Left forelimb (tissue), 1 donor: ENCODE measurements at regions not wholly inside any gene's neighbourhood (a gene's known extent, or its start where the extent isn't known, plus 50 kb on each side); places are given as distances from the start of the nearest gene placed in this dataset.

Experiments
- DNase-seq: peaks from one replicate; pipeline ENCODE4 v3.0.0-alpha.2; 2018; ENCODE audit warnings: low spot score

DNA sequence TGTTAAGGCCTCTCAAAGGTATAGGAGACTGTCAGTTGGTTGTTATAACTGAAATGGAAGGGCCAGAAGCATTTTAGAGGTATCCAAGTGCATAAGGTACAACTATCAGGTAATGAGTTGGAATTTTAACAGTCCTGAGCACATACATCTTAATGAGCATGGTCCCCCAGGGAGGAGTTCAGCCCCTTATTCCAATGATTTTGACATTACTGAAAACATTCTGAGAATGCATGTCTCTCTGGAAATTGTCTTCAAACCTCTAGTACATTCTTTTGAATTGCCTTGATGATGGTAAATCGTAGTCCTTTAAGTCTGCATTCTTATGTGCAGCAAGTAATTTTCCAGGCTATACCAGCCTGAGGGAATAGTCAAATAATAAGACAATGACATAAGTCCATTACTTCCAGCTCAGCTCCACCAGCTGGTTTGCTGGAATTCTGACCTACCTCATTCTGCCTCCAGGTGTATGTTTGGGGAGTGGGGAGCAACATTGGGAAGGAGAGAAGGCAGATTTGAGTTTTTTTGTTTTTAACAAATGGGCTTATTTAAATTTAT, 239.2 kb downstream of the MSRB3 start:
- DNase-seq, result no peak

GRCh38 chr12:65518771-65519170, 240.3 kb downstream of the MSRB3 start:
- no peak for DNase-seq

- DNase-seq, result no peak
Observed at GRCh38 chr12:65520658-65521057, 242.2 kb downstream of the MSRB3 start.

DNA sequence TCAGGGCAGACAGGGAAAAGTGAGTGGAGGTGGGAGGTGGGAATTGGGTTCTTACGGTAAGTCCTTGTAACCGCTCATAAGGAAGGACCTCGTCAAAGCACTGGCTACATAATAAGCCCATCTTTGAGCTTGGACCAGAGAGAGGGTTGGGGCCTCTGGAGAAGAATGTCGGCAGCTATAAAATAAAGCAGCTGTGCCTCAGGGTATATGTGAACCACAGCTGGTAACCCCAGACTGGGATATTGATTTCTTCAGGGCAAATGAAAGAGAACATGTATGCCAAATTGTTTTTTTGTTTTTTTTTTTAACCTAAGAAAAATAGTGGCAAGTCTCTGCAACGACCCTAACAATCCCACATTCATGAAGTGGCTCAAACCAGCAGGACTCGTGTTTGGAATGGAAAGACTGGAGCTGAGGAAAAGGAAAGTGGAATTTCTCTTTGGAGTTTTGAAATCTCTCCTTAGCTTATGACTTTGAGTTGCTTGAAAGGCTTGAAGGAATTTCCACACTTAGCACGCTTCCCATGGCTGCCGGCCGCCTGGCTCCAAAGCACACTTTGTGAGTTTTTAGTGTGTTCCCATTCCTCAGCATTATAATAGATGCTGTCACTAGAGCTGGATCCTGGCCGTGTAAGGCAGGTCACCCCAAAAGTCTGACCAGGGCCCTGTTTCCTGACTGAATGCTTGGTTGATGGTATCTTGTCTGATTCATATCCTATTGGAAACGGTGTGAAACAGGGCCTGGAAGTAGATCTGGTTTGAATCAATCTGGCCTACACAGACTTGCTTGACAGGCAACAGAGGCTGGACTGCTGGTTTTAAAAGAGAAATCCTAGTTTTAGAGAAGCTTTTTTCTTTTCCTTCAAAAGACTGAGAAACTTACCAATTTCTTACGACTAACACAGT, 244.7 kb downstream of the MSRB3 start:
- no peak for DNase-seq

- DNase-seq, result no peak
Observed at GRCh38 chr12:65524666-65525065, 246.2 kb downstream of the MSRB3 start.

GRCh38 chr12:65525491-65526141, 247.1 kb downstream of the MSRB3 start:
- DNase-seq, result no peak

- no peak for DNase-seq
Observed at GRCh38 chr12:65526311-65526710, 247.8 kb downstream of the MSRB3 start.

DNA sequence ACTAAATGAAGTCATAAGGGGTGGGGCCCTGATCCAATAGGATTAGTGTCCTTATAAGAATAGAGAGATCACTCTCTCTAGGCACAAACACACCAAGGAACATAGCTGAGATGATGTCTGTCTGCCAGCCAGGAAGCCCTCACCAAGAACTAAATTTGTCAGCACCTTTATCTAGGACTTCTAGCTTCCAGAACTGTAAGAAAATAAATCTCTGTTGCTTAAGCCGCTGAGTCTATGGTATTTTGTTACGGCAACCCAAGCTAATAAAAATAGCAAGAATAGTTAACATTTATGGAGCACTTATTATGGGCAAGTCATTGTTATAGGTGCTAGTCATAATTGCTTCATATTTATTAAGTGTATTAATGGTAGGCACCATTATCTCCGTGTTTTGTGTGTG, 249.6 kb downstream of the MSRB3 start:
- DNase-seq, result no peak

DNA sequence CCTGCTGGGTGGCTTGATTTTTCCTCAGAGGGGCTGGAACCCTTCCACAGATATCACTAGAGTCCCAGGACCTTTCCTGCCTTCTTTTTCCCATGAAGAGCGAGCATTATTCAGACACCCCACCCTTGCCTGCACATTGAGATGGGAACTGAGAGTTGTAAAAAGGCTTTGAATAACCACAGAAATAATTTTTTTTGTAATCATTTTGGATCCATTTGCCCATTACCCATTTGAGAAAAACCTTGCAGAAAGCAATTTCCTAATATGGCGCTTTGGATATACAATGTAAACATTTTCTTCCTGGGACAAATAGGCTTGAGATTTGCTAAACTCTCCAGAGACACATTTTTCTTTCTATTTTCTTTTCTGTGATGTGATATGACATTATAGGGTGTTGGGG, 250.6 kb downstream of the MSRB3 start:
- no peak for DNase-seq

GRCh38 chr12:65529771-65530435, 251.4 kb downstream of the MSRB3 start:
- no peak for DNase-seq

DNA sequence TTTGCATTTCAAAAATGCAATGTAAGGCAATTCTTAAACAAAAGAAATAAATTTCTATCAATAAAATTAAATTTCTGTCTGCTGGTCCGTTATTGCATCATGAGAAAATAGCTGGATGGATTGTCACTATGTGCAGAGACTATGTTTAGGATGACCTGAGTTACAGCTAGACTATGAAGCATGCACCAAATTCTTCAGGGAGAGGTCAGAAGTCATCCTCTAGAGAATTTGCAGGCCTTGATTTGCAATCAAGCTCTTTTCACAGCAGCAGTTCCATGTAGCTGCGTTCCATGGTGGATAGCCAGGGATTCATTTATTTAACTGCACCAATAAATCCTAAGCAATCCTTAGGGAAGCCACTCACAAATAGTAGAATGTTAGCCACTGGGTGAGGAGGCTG, 253.7 kb downstream of the MSRB3 start:
- DNase-seq, result no peak

- no peak for DNase-seq
Observed at GRCh38 chr12:65532764-65533163, 254.3 kb downstream of the MSRB3 start.

GRCh38 chr12:65533177-65533883, 254.8 kb downstream of the MSRB3 start:
- no peak for DNase-seq

DNA sequence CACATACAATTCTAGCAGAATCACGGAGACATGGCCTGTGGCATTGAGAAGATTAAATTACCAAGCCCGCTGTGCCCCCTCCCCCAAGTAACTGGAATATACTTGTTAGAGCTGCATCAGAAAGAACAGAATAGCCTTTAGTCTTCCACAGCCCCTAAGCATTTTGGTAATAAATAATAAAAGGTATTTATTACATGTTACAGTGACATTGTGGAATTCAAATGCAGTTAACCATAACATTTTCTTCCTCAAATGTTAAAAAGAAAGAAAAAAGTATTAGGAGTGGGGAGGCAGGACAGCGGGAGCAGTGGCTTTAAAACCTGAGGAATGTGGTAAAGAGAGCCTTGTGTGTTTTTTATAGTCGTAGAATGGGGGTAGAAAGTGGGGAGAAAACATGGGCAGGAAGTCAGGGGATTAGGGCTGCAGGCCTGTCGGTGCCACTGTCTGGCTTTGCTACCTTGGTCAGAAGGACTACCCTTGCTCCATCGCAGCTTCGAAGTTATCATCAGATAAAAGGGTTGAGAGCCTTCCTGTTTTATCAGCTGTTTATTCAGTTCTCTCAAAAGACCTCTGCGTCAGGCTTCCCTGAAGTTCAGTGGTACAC, 255.9 kb downstream of the MSRB3 start:
- DNase-seq, result no peak

GRCh38 chr12:65535946-65536345, 257.5 kb downstream of the MSRB3 start:
- no peak for DNase-seq

GRCh38 chr12:65536351-65536750, 257.9 kb downstream of the MSRB3 start:
- no peak for DNase-seq

DNA sequence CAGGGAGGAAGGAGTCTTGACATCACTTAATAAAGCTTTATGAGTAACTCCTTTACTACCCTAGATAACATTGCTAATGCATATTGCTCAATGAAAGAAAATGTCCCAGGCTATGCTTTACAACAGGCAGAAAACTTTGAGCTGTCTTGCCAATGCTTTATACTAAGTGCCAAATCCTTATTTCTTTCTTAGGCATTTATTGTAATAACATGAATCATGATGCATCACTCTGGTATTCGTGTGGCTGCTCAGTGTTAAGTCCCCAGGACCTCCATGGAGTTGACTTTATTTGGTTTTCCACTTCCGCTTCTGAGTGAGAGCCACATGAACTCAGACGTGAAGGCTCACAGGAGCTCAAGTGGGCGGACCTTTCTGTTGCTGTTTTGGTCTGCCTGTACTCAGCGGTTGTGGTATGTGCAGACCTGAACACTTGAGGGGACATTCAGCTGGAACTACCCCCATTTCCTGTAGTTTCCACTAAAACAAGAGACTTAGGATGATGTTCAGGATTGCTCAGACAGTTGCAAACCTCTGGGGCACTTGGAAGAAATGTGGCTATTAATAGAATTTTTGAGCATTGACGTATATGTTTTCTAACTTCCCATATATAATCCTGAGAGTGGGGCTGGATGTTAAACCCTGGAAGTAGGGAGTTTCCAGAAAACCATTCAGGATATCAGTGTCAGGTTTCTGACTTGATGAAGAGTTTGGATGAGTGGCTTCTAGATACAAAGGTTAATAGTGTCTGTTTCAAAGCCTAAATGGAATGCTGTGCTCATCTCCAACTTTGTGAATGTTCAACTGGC, 258.6 kb downstream of the MSRB3 start:
- no peak for DNase-seq

- DNase-seq, result no peak
Observed at GRCh38 chr12:65537978-65538377, 259.5 kb downstream of the MSRB3 start.

- DNase-seq, result no peak
Observed at GRCh38 chr12:65539023-65539422, 260.5 kb downstream of the MSRB3 start.

GRCh38 chr12:65540140-65540539, 261.7 kb downstream of the MSRB3 start:
- no peak for DNase-seq

- DNase-seq, result no peak
Observed at GRCh38 chr12:65546528-65546927, 268.0 kb downstream of the MSRB3 start.
